HG03460 (cell line): ENCODE measurements at regions not wholly inside any gene's neighbourhood (a gene's known extent, or its start where the extent isn't known, plus 50 kb on each side); places are given as distances from the start of the nearest gene placed in this dataset.
"Not testable (repeated sequence)": the region's sequence is repeated elsewhere in the genome, so short reads cannot be mapped to it uniquely, and the experiment has no call there.

Experiments used
- ATAC-seq: cut with Tn5 transposase; IDR thresholded peaks from one replicate; pipeline ENCODE4 v1.9.1; 2021; ENCODE audit not compliant: unreplicated experiment

DNA sequence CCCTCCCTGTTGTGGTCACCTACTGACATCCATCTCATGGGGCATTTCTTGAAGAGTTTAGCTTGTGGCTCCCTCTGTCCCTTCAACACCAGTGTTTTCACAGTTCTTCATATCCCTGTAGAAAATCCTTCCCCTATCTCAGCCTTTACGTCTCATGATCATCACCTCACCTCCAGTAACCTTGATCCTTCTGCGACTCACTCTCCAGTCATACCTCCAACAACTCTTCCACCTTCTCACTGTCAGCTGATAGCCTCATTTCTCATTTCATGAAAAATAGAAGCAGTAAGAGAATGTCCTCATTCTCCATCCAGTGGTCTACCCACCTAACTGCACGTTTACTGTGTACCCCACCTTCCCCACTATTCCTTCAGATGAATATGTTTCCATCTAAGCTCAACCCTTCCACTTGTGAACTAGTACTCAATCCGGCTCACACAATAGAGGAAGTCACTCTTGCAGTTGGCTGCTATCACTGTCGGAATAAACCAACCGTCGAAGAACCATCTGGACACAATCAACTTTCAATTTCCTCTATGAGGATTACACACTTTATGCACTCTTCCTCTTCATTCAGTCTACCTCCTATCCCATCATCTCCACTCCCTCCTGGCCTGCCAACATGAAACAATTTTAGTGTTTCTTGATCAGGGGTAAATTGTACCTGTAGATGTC, 256.0 kb downstream of the AHR start:
- ATAC-seq: no peak

GRCh38 chr7:17556247-17556956, 257.9 kb downstream of the AHR start:
- no peak for ATAC-seq

DNA sequence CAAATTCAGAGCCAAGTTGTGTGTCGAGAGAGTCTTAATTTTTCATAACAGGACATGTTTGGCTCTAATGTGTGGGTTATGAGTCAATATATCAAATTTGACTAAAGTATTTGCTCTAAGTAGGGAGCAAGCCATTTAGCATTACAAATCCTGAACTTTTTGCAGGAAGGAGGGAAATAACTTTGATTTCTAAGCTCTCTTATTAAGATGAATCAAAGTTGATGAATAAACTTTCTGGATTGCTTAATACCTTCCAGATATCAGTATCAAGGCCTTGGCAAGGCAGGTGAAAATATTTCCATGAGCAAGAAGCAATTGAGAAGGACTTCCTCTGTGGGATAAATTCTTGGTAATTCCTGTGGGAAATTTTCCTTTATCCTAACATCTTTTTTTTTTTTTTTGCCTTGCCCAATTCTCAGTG, 258.8 kb downstream of the AHR start:
- no peak for ATAC-seq

DNA sequence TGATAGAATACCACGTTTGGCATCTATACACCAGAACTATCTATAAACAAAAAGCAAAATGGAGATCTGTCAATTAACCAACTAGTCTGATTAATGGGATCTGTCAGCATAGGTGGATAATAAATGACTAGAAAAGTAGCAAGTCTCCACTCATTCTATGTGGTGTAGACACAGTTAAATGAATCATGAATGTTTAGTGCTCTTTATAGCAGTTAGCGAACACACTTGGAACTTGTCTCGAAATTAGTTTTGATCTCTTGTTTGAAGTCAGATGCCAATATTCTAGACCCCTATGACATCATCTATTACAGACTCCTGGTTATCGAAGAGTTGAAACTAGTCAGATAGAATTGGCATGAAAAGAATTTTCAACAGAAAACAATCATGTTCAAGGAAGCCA, 259.7 kb downstream of the AHR start:
- ATAC-seq: no peak

- no peak for ATAC-seq
Measured at GRCh38 chr7:17558558-17559332, 260.3 kb downstream of the AHR start.

- ATAC-seq: no peak
Measured at GRCh38 chr7:17559388-17559787, 260.9 kb downstream of the AHR start.

DNA sequence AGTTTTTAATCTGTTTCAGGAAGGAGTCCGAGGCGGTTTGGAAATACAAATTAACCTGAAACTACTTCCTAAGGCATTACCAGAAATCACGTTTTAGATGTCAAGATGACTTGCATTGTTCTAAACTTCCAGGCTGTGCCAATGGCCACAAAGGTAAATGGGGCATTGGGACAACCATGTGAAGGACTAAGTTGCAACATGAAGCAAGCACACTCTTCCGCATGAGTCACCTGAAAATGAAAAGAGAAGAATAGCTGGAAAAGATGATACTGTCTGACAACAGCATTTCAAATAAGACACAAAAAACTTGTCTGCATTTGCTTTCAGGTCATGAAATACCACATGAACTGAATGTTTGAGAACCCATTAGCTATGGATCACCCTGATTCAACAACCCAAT, 262.1 kb downstream of the AHR start:
- no peak for ATAC-seq

- no peak for ATAC-seq
Measured at GRCh38 chr7:17560966-17561365, 262.5 kb downstream of the AHR start.

GRCh38 chr7:17564678-17565212, 266.3 kb downstream of the AHR start:
- ATAC-seq: no peak

- ATAC-seq: no peak
Measured at GRCh38 chr7:17580141-17580540, 281.7 kb downstream of the AHR start.

- no peak for ATAC-seq
Measured at GRCh38 chr7:17580856-17581255, 282.4 kb downstream of the AHR start.

DNA sequence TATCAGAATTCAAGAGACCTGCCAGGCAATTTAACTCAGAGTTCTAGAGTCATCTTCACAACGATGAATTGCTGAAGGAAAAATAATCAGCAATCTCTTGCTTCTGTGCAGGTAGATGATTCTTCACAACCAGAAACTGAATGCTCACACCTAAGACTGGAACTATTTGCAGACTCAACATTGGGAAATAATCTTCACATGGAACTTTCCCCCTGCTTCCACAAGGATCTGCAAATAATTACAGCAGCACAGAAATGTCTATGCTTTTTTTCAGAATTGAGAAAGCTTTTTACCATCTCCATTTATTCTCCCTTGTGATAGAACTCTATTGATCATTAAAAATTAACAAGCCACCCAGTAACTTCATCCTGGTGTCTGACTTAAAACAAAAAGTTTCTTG, 282.8 kb downstream of the AHR start:
- no peak for ATAC-seq

DNA sequence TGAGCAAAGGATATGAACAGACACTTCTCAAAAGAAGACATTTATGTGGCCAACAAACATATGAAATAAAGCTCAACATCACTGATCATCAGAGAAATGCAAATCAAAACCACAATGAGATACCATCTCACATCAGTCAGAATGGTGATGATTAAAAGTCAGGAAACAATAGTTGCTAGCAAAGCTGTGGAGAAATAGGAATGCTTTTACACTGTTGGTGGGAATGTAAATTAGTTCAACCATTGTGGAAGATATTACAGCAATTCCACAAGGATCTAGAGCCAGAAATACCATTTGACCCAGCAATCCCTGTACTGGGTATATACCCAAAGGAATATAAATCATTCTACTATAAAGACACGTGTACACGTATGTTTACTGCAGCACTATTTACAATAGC, 284.2 kb downstream of the AHR start:
- not testable (repeated sequence) for ATAC-seq

DNA sequence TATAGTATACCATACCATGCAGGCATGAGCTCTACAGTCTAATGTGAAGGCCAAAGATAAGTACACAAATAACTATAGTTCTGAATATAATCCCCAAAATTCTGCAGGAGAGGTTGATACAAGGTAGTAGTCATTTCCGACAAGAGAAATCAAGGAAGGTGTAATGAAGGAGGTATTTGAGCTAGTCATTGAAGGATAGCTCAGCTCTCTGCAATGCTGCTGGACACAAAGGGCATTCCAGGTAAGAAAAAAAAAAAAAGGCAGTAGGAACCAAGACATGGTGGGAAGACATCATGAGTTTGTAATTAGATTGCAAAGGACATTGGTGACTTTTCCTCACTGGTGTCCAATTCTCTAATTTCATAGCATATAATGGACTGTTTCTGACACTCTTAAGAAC, 285.3 kb downstream of the AHR start:
- ATAC-seq: no peak

- no peak for ATAC-seq
Measured at GRCh38 chr7:17584822-17585221, 286.4 kb downstream of the AHR start.

DNA sequence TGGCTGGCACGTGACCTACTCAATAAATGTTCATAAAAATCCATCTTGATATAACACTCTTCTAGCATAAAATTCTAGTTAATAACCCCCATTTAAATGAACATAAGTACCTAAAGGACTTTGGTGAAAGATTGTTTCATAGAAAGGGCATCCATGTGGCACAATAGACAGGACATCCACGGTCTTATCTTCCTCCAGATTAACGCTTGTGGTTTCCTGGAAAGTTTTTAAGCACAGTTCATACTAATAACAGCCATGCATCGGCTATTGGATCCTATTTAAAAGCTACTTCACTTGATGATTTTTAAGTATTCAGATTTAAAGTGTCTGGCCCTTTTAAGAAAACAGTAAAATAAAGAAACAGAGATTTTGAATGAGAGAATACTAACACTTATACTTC, 288.3 kb downstream of the AHR start:
- no peak for ATAC-seq

- ATAC-seq: no peak
Measured at GRCh38 chr7:17588730-17589129, 290.3 kb downstream of the AHR start.

DNA sequence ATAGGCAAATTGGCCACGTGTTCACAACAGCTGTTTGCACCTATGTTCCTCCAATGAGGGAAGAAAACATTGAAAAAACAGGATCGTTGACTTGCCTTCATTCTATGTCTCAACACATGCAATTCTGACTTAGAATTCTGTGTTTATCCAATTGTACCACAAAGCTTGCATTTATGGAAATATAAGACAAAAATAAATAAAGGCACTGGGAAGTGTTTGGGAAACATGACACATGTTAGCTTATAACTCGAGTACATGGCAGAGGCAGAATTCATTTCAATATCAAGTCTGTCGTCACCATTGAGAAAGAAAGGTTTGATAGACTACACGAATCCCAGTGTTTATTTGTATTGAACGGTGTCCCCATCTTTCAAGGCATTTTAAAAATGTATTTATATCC, 291.2 kb downstream of the AHR start:
- ATAC-seq: no peak

GRCh38 chr7:17590221-17590620, 291.8 kb downstream of the AHR start:
- no peak for ATAC-seq

- no peak for ATAC-seq
Measured at GRCh38 chr7:17593819-17594419, 295.5 kb downstream of the AHR start.

DNA sequence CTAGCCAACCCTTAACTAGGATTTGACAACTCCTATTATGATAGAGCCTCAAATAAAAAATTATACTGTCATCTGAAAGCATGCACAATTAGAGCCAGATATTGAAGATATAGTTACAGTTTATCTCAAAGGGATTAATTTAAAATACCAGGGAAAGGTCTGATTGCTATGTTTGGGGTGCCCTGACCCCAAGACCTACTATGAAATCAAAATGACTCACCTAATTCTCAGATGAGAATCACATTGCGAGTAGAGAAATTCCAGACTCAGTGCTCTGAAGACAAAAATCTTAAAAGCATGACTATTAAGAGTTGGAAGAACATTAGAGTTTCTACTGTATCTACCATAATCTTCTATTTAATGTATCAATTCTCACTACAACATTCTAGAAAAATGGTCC, 297.1 kb downstream of the AHR start:
- ATAC-seq: no peak
